ENCODE measurements at regions not wholly inside any gene's neighbourhood (a gene's known extent, or its start where the extent isn't known, plus 50 kb on each side); places are given as distances from the start of the nearest gene placed in this dataset.

DNA sequence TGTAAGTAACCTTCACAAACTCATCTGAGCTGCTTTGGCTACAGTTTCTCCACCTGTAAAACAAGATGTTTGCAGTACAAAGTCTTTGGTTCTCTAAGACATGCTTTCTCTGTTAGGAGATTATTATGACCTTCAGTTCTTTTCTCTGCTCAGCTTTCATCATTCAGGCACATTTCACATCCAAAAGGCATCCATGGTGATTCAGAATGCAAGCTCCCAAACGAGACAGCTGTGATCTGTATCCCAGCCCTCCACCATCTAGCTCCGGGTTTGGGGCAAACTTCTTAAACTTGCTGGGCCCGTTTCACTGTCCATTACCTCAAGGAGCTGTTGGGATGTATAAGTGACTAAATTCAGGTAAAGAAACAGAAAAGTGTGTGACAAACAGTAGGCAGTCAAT, 95.8 kb upstream of the COL1A2 start:
- Histone ChIP-seq H3K4me3 (ENCODE audit: low read length) (no peak overlapping the region), H3K79me2 (ENCODE audit: control insufficient read depth, insufficient read depth, low read length) (no peaks in the 10 kb centered on the region), H2BK5ac (ENCODE audit: low read length) (no peak overlapping the region), H3K36me3 (ENCODE audit: control insufficient read depth, insufficient read depth, low read length) (no peaks in the 10 kb centered on the region), H2BK15ac (replicated peaks; ENCODE audit: low read depth) (peak overlapping the region; percentile 36), H2BK120ac (ENCODE audit: low read depth, low read length) (no peak overlapping the region), H3K4ac (ENCODE audit: low read depth, low read length) (peak overlapping the region; percentile 6), H3K9ac (ENCODE audit: low read length) (no peak overlapping the region), H3K56ac (ENCODE audit: low read length) (no peak overlapping the region), H3K18ac (ENCODE audit: low read length) (peak overlapping the region; percentile 28), H4K5ac (ENCODE audit: low read length) (no peak overlapping the region), H2AK5ac (ENCODE audit: low read length) (no peak overlapping the region), H3K27ac (ENCODE audit: low read depth, low read length) (no peak overlapping the region), H3K23ac (ENCODE audit: low read length) (no peak overlapping the region), H3K4me1 (ENCODE audit: control insufficient read depth, low read depth, low read length) (peaks cover 5% of the 10 kb centered on the region), H3K79me1 (ENCODE audit: low read length) (no peaks in the 10 kb centered on the region), H4K8ac (ENCODE audit: low read depth, low read length) (no peak overlapping the region), H3K4me2 (ENCODE audit: low read length) (no peak overlapping the region), H3K27me3 (ENCODE audit: insufficient read depth, low read length, poor library complexity) (no peaks in the 10 kb centered on the region)
- DNase-seq, result no peak
- WGBS (ENCODE audit: extremely low coverage, insufficient coverage, low lambda C conversion rate), result no CpG with 5 or more reads among the region's 3 CpGs

DNA sequence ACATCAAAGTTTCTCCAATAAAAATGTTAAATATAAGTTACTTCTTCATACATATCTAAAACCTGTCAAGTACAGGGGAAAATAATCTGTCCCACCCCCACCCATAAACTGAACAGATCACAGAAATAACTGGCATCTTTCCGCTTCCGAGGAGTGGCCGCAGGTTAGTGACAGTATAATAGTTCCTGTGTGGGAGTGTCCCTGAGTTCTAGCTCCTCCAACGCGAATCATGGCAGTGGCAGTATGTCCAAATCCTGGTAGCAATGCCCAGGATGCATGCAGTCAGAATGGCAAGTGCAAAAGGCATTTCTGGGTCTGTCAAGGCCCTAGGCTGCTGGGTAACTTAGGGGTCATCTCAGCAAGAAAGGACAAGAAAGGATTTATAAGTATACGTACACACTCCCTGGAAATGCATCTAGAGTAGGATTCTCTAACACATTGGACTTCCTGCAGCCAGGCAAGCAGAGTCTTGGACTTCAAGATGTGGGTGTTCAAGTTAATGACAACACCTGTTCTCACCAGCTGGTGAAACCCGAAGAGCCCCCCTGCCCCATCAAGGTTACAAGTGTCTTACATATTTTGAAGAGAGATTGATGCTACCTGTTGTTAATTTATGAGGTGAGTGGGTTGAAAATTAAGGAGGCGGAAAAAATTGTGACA, 94.4 kb upstream of the COL1A2 start:
- Histone ChIP-seq H3K4ac (ENCODE audit: low read depth, low read length) (no peak overlapping the region), H3K18ac (ENCODE audit: low read length) (peak overlapping the region; percentile 39), H3K27me3 (ENCODE audit: insufficient read depth, low read length, poor library complexity) (no peaks in the 10 kb centered on the region), H3K36me3 (ENCODE audit: control insufficient read depth, insufficient read depth, low read length) (no peaks in the 10 kb centered on the region), H2BK15ac (replicated peaks; ENCODE audit: low read depth) (peak overlapping the region; percentile 37), H4K8ac (ENCODE audit: low read depth, low read length) (no peak overlapping the region), H3K79me2 (ENCODE audit: control insufficient read depth, insufficient read depth, low read length) (no peaks in the 10 kb centered on the region), H3K9ac (ENCODE audit: low read length) (no peak overlapping the region), H2AK5ac (ENCODE audit: low read length) (peak overlapping the region; percentile 68), H3K56ac (ENCODE audit: low read length) (peak overlapping the region; percentile 37), H3K4me3 (ENCODE audit: low read length) (no peak overlapping the region), H3K23ac (ENCODE audit: low read length) (peak overlapping the region; percentile 49), H2BK5ac (ENCODE audit: low read length) (peak overlapping the region; percentile 37), H4K5ac (ENCODE audit: low read length) (no peak overlapping the region), H3K79me1 (ENCODE audit: low read length) (no peaks in the 10 kb centered on the region), H2BK120ac (ENCODE audit: low read depth, low read length) (no peak overlapping the region), H3K4me1 (ENCODE audit: control insufficient read depth, low read depth, low read length) (peaks cover 5% of the 10 kb centered on the region), H3K27ac (ENCODE audit: low read depth, low read length) (no peak overlapping the region), H3K4me2 (ENCODE audit: low read length) (no peak overlapping the region)
- no CpG with 5 or more reads among the region's 8 CpGs for WGBS (ENCODE audit: extremely low coverage, insufficient coverage, low lambda C conversion rate)
- DNase-seq, result no peak

DNA sequence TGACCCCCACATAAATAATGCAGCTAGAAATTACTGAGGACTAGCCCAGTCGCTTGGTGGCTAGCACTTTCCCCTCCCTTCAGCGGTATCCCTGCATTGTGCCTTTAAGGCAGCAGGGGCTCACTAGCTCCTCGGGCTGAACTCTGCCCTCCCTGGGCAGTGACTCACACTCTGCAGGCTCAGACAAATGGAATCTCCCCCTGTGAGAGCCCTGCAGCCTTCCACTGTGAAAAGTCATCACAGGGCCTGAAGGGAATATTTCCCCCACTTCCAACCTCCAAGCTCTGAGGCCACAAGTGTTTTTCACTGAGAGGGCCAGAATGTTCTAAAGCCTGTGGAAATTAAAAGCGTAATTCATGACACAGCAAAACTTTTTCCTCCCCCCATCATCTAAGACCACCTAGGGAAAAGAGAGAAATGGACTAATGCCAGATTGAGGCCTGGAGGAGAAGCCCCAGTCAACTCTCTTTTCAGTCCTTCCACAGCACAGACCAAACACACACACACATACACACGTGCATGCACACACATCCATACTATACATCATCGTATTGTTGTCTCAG, 93.6 kb upstream of the COL1A2 start:
- H3K79me1 ChIP-seq (ENCODE audit: low read length), result no peaks in the 10 kb centered on the region
- no peak overlapping the region for H4K8ac ChIP-seq (ENCODE audit: low read depth, low read length)
- H3K9ac ChIP-seq (ENCODE audit: low read length), result peak overlapping the region; percentile 18
- H3K27ac ChIP-seq (ENCODE audit: low read depth, low read length), result peak overlapping the region; percentile 87
- peak overlapping the region; percentile 22 for H3K18ac ChIP-seq (ENCODE audit: low read length)
- H3K4me3 ChIP-seq (ENCODE audit: low read length), result no peak overlapping the region
- no peaks in the 10 kb centered on the region for H3K36me3 ChIP-seq (ENCODE audit: control insufficient read depth, insufficient read depth, low read length)
- no peak overlapping the region for H2AK5ac ChIP-seq (ENCODE audit: low read length)
- H3K4me2 ChIP-seq (ENCODE audit: low read length), result no peak overlapping the region
- H4K5ac ChIP-seq (ENCODE audit: low read length), result no peak overlapping the region
- H2BK5ac ChIP-seq (ENCODE audit: low read length), result peak overlapping the region; percentile 94
- no peak overlapping the region for H3K23ac ChIP-seq (ENCODE audit: low read length)
- peak; percentile 98 for DNase-seq
- peaks cover 5% of the 10 kb centered on the region for H3K4me1 ChIP-seq (ENCODE audit: control insufficient read depth, low read depth, low read length)
- H3K4ac ChIP-seq (ENCODE audit: low read depth, low read length), result peak overlapping the region; percentile 17
- no peak overlapping the region for H2BK15ac ChIP-seq (replicated peaks; ENCODE audit: low read depth)
- H2BK120ac ChIP-seq (ENCODE audit: low read depth, low read length), result no peak overlapping the region
- no peaks in the 10 kb centered on the region for H3K27me3 ChIP-seq (ENCODE audit: insufficient read depth, low read length, poor library complexity)
- no CpG with 5 or more reads among the region's 6 CpGs for WGBS (ENCODE audit: extremely low coverage, insufficient coverage, low lambda C conversion rate)
- peak overlapping the region; percentile 84 for H3K56ac ChIP-seq (ENCODE audit: low read length)
- no peaks in the 10 kb centered on the region for H3K79me2 ChIP-seq (ENCODE audit: control insufficient read depth, insufficient read depth, low read length)

DNA sequence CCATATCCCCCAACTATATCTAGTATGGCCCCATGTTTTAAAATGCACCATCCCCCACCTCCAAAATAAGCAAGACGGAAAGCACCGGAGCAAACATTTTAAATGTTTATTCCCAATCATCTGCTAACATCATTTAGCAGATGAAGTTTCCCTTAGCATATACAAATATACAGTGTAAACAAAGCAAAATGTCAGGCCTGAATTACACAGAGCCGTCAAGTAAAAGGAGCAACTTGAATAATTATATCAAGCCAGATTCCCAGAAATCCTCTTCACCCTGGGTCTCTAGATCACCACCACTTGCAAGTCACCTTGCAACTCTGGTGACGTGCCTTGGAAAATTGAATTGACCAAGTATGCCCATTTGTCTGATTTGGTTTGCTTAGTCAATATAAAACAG, 91.6 kb upstream of the COL1A2 start:
- H4K5ac ChIP-seq (ENCODE audit: low read length), result no peak overlapping the region
- no peak overlapping the region for H3K4me2 ChIP-seq (ENCODE audit: low read length)
- H3K79me2 ChIP-seq (ENCODE audit: control insufficient read depth, insufficient read depth, low read length), result no peaks in the 10 kb centered on the region
- H3K27me3 ChIP-seq (ENCODE audit: insufficient read depth, low read length, poor library complexity), result no peaks in the 10 kb centered on the region
- H3K27ac ChIP-seq (ENCODE audit: low read depth, low read length), result no peak overlapping the region
- no peak overlapping the region for H3K23ac ChIP-seq (ENCODE audit: low read length)
- H4K8ac ChIP-seq (ENCODE audit: low read depth, low read length), result no peak overlapping the region
- no peak for DNase-seq
- peak overlapping the region; percentile 43 for H2BK15ac ChIP-seq (replicated peaks; ENCODE audit: low read depth)
- peaks cover 7% of the 10 kb centered on the region for H3K4me1 ChIP-seq (ENCODE audit: control insufficient read depth, low read depth, low read length)
- WGBS (ENCODE audit: extremely low coverage, insufficient coverage, low lambda C conversion rate), result no CpG with 5 or more reads among the region's 4 CpGs
- H2BK120ac ChIP-seq (ENCODE audit: low read depth, low read length), result no peak overlapping the region
- H3K36me3 ChIP-seq (ENCODE audit: control insufficient read depth, insufficient read depth, low read length), result no peaks in the 10 kb centered on the region
- H3K4ac ChIP-seq (ENCODE audit: low read depth, low read length), result no peak overlapping the region
- no peaks in the 10 kb centered on the region for H3K79me1 ChIP-seq (ENCODE audit: low read length)
- no peak overlapping the region for H3K56ac ChIP-seq (ENCODE audit: low read length)
- H3K9ac ChIP-seq (ENCODE audit: low read length), result no peak overlapping the region
- H2BK5ac ChIP-seq (ENCODE audit: low read length), result no peak overlapping the region
- no peak overlapping the region for H3K4me3 ChIP-seq (ENCODE audit: low read length)
- no peak overlapping the region for H3K18ac ChIP-seq (ENCODE audit: low read length)
- H2AK5ac ChIP-seq (ENCODE audit: low read length), result no peak overlapping the region

DNA sequence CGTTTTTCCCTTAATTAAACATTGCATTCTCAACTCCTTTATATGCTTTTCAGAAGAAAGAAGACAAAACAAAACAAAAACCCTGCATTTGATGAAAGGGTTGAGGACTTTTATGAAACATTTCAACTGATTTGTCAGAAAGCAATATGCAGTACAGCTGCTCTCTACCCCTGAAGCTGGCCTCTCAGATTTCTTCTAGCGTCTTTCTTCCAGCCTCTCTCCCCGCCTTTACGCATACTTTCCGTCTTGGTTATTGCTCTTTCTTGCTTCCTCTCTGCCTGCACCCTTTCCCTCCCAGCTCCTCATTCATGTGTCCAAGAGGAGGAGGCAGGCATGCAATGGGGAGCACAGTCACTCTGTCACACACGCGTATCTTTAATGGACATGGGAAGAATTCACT, 91.0 kb upstream of the COL1A2 start:
- no peak overlapping the region for H3K23ac ChIP-seq (ENCODE audit: low read length)
- peaks cover 7% of the 10 kb centered on the region for H3K4me1 ChIP-seq (ENCODE audit: control insufficient read depth, low read depth, low read length)
- H3K79me1 ChIP-seq (ENCODE audit: low read length), result no peaks in the 10 kb centered on the region
- H3K9ac ChIP-seq (ENCODE audit: low read length), result no peak overlapping the region
- no peak overlapping the region for H4K5ac ChIP-seq (ENCODE audit: low read length)
- DNase-seq, result no peak
- no peak overlapping the region for H2AK5ac ChIP-seq (ENCODE audit: low read length)
- H2BK15ac ChIP-seq (replicated peaks; ENCODE audit: low read depth), result no peak overlapping the region
- H3K27ac ChIP-seq (ENCODE audit: low read depth, low read length), result no peak overlapping the region
- no peak overlapping the region for H3K4me3 ChIP-seq (ENCODE audit: low read length)
- H3K56ac ChIP-seq (ENCODE audit: low read length), result no peak overlapping the region
- no peaks in the 10 kb centered on the region for H3K79me2 ChIP-seq (ENCODE audit: control insufficient read depth, insufficient read depth, low read length)
- no peaks in the 10 kb centered on the region for H3K36me3 ChIP-seq (ENCODE audit: control insufficient read depth, insufficient read depth, low read length)
- H3K27me3 ChIP-seq (ENCODE audit: insufficient read depth, low read length, poor library complexity), result no peaks in the 10 kb centered on the region
- H2BK5ac ChIP-seq (ENCODE audit: low read length), result no peak overlapping the region
- H3K4me2 ChIP-seq (ENCODE audit: low read length), result no peak overlapping the region
- H3K4ac ChIP-seq (ENCODE audit: low read depth, low read length), result no peak overlapping the region
- no peak overlapping the region for H4K8ac ChIP-seq (ENCODE audit: low read depth, low read length)
- WGBS (ENCODE audit: extremely low coverage, insufficient coverage, low lambda C conversion rate), result no CpG with 5 or more reads among the region's 7 CpGs
- H2BK120ac ChIP-seq (ENCODE audit: low read depth, low read length), result no peak overlapping the region
- no peak overlapping the region for H3K18ac ChIP-seq (ENCODE audit: low read length)

DNA sequence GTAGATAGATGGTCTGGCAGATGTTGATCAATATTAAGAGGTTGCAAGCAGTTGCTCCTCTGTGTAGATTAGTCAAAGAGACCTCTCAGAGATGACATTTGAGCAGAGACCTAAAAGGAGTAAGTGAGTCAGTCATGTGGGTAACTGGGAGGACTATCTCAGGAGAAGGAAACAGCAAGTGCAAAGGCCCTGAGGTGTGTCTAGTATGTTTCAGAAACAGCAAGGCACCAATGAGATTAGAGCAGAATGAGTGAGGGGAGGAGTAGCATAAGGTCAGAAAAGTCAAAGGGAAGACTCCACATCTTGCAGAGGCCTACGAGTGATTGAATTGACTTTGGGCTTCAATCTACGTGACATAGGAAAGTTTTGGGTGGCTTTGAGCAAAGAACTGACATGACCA, 89.8 kb upstream of the COL1A2 start:
- Histone ChIP-seq H3K23ac (ENCODE audit: low read length) (no peak overlapping the region), H3K27me3 (ENCODE audit: insufficient read depth, low read length, poor library complexity) (no peaks in the 10 kb centered on the region), H2BK5ac (ENCODE audit: low read length) (no peak overlapping the region), H3K4me2 (ENCODE audit: low read length) (no peak overlapping the region), H2AK5ac (ENCODE audit: low read length) (peak overlapping the region; percentile 46), H3K4me1 (ENCODE audit: control insufficient read depth, low read depth, low read length) (peaks cover 7% of the 10 kb centered on the region), H2BK15ac (replicated peaks; ENCODE audit: low read depth) (no peak overlapping the region), H3K79me1 (ENCODE audit: low read length) (no peaks in the 10 kb centered on the region), H3K56ac (ENCODE audit: low read length) (no peak overlapping the region), H3K9ac (ENCODE audit: low read length) (no peak overlapping the region), H3K4me3 (ENCODE audit: low read length) (no peak overlapping the region), H2BK120ac (ENCODE audit: low read depth, low read length) (no peak overlapping the region), H3K36me3 (ENCODE audit: control insufficient read depth, insufficient read depth, low read length) (no peaks in the 10 kb centered on the region), H4K5ac (ENCODE audit: low read length) (no peak overlapping the region), H3K79me2 (ENCODE audit: control insufficient read depth, insufficient read depth, low read length) (no peaks in the 10 kb centered on the region), H4K8ac (ENCODE audit: low read depth, low read length) (no peak overlapping the region), H3K4ac (ENCODE audit: low read depth, low read length) (no peak overlapping the region), H3K18ac (ENCODE audit: low read length) (no peak overlapping the region), H3K27ac (ENCODE audit: low read depth, low read length) (no peak overlapping the region)
- no peak for DNase-seq
- no CpG with 5 or more reads among the region's 2 CpGs for WGBS (ENCODE audit: extremely low coverage, insufficient coverage, low lambda C conversion rate)
